ENCODE measurements at regions not wholly inside any gene's neighbourhood (a gene's known extent, or its start where the extent isn't known, plus 50 kb on each side); places are given as distances from the start of the nearest gene placed in this dataset.

GRCh38 chr7:155187061-155187785 lies 110.5 kb upstream of the INSIG1 start:
- Histone ChIP-seq H3K4me2 (replicated peaks; ENCODE audit: extremely low read depth, low read length, poor library complexity, severe bottlenecking) (no peak overlapping the region), H3K27me3 (ENCODE audit: control insufficient read depth in 2 of 2, insufficient read depth in 2 of 2, low read length in 2 of 2) (peaks cover 0 to 6% of the 10 kb centered on the region in 2 donors), H3K4me1 (ENCODE audit: control insufficient read depth in 1 of 2, insufficient read depth in 2 of 2, low read length in 2 of 2) (no peaks in the 10 kb centered on the region), H3K9ac (ENCODE audit: insufficient read depth, low read length, poor library complexity, severe bottlenecking) (no peak overlapping the region), H3K36me3 (replicated peaks in 1 of 2; ENCODE audit: control insufficient read depth in 1 of 2, insufficient read depth in 2 of 2, low read length in 2 of 2) (no peaks in the 10 kb centered on the region), H3K79me2 (ENCODE audit: insufficient read depth, low read length) (no peaks in the 10 kb centered on the region), H3K27ac (ENCODE audit: low read depth in 1 of 2, low read length in 2 of 2) (no peak overlapping the region), H2AFZ (ENCODE audit: insufficient read depth, low read depth, low read length, poor library complexity, severe bottlenecking) (no peak overlapping the region), H3K9me3 (replicated peaks in 1 of 2; ENCODE audit: control insufficient read depth in 1 of 2, insufficient read depth in 1 of 2, low read length in 2 of 2) (peaks cover 46 to 53% of the 10 kb centered on the region in 2 donors), H3K4me3 (replicated peaks in 1 of 3; ENCODE audit: low read depth in 2 of 3, low read length in 3 of 3) (no peak overlapping the region), H4K20me1 (ENCODE audit: insufficient read depth, low read length) (no peaks in the 10 kb centered on the region)
- WGBS (ENCODE audit: insufficient coverage) = 89% methylated on average over 15 of the region's 15 CpGs
- H3K9me3 Mint-ChIP-seq = peaks cover 27 to 47% (median 43%) of the 10 kb centered on the region in 7 donors
- no peak for TF ChIP-seq CTCF (IDR thresholded peaks at IDR 0.05)
- intact Hi-C loops (cut with micrococcal nuclease) = no loop called here
- H3K36me3 Mint-ChIP-seq = no peaks in the 10 kb centered on the region
- no peak overlapping the region for H3K4me3 Mint-ChIP-seq
- peaks cover 2% of the 10 kb centered on the region for H3K4me1 Mint-ChIP-seq
- H3K27ac Mint-ChIP-seq = no peak overlapping the region
- DNase-seq = peak in 1 of 3 donors; percentile 0
- peaks cover 5 to 19% (median 8%) of the 10 kb centered on the region in 3 donors for H3K27me3 Mint-ChIP-seq (ENCODE audit: low read depth in 3 of 3)

- Histone ChIP-seq H3K9me3 (replicated peaks in 1 of 2; ENCODE audit: control insufficient read depth in 1 of 2, insufficient read depth in 1 of 2, low read length in 2 of 2) (peaks cover 38 to 42% of the 10 kb centered on the region in 2 donors), H3K27me3 (ENCODE audit: control insufficient read depth in 2 of 2, insufficient read depth in 2 of 2, low read length in 2 of 2) (peaks cover 0 to 9% of the 10 kb centered on the region in 2 donors), H3K4me3 (replicated peaks in 1 of 3; ENCODE audit: low read depth in 2 of 3, low read length in 3 of 3) (no peak overlapping the region), H3K27ac (ENCODE audit: low read depth in 1 of 2, low read length in 2 of 2) (no peak overlapping the region), H3K9ac (ENCODE audit: insufficient read depth, low read length, poor library complexity, severe bottlenecking) (no peak overlapping the region), H2AFZ (ENCODE audit: insufficient read depth, low read depth, low read length, poor library complexity, severe bottlenecking) (no peak overlapping the region), H3K4me1 (ENCODE audit: control insufficient read depth in 1 of 2, insufficient read depth in 2 of 2, low read length in 2 of 2) (no peaks in the 10 kb centered on the region), H4K20me1 (ENCODE audit: insufficient read depth, low read length) (no peaks in the 10 kb centered on the region), H3K36me3 (replicated peaks in 1 of 2; ENCODE audit: control insufficient read depth in 1 of 2, insufficient read depth in 2 of 2, low read length in 2 of 2) (no peaks in the 10 kb centered on the region), H3K4me2 (replicated peaks; ENCODE audit: extremely low read depth, low read length, poor library complexity, severe bottlenecking) (no peak overlapping the region), H3K79me2 (ENCODE audit: insufficient read depth, low read length) (no peaks in the 10 kb centered on the region)
- intact Hi-C loops (cut with micrococcal nuclease) = no loop called here
- 80% methylated on average over 1 of the region's 2 CpGs for WGBS (ENCODE audit: insufficient coverage)
- Mint-ChIP-seq H3K4me1 (peaks cover 6% of the 10 kb centered on the region), H3K4me3 (no peak overlapping the region), H3K27me3 (ENCODE audit: low read depth in 3 of 3) (peaks cover 8 to 19% (median 11%) of the 10 kb centered on the region in 3 donors), H3K27ac (peak overlapping the region in 1 of 7 donors; percentile 36), H3K36me3 (no peaks in the 10 kb centered on the region), H3K9me3 (peaks cover 24 to 45% (median 41%) of the 10 kb centered on the region in 7 donors)
- no peak for TF ChIP-seq CTCF (IDR thresholded peaks at IDR 0.05)
- no peak for DNase-seq
Measured at GRCh38 chr7:155188357-155188756, 109.3 kb upstream of the INSIG1 start.
